MM.1S (cell line): ENCODE measurements at regions not wholly inside any gene's neighbourhood (a gene's known extent, or its start where the extent isn't known, plus 50 kb on each side); places are given as distances from the start of the nearest gene placed in this dataset.

Experiments
- DNase-seq: peaks from one replicate; pipeline ENCODE4 v3.0.0-alpha.2; 2015
- H2AFZ ChIP-seq: fragments of 300-600 bp; sonication (generic); 2 replicates; pipeline ENCODE4 v1.6.0; 2016; ENCODE audit warnings: antibody characterized with exemption, low read length
- H3F3A ChIP-seq: fragments of 300-600 bp; sonication (generic); 2 replicates; pipeline ENCODE4 v1.6.1; 2016; ENCODE audit warnings: mild to moderate bottlenecking, antibody characterized with exemption, low read length, moderate library complexity, mixed read lengths; ENCODE audit not compliant: insufficient read depth
- H3K27ac ChIP-seq: fragments of 300-600 bp; sonication (generic); 2 replicates; pipeline ENCODE4 v1.5.1; 2016; ENCODE audit warnings: mild to moderate bottlenecking, low read length
- H3K27me3 ChIP-seq: fragments of 300-600 bp; sonication (generic); replicated peaks from 2 replicates; pipeline ENCODE4 v1.6.0; 2016; ENCODE audit warnings: low read length; ENCODE audit not compliant: insufficient read depth
- H3K36me3 ChIP-seq: fragments of 300-600 bp; sonication (generic); replicated peaks from 2 replicates; pipeline ENCODE4 v1.6.1; 2016; ENCODE audit warnings: mild to moderate bottlenecking, low read length, mixed read lengths; ENCODE audit not compliant: insufficient read depth
- H3K4me1 ChIP-seq: fragments of 300-600 bp; sonication (generic); 2 replicates; pipeline ENCODE4 v1.6.1; 2016; ENCODE audit warnings: low read length, mixed read lengths
- H3K4me2 ChIP-seq: fragments of 300-600 bp; sonication (generic); 2 replicates; pipeline ENCODE4 v1.6.0; 2016; ENCODE audit warnings: low read depth, low read length
- H3K4me3 ChIP-seq: fragments of 300-600 bp; sonication (generic); 2 replicates; pipeline ENCODE4 v1.5.1; 2016; ENCODE audit warnings: low read length, mixed read lengths
- H3K79me2 ChIP-seq: fragments of 300-600 bp; sonication (generic); 2 replicates; pipeline ENCODE4 v1.6.1; 2016; ENCODE audit warnings: mixed run types, low read length, mixed read lengths
- H3K9ac ChIP-seq: fragments of 300-600 bp; sonication (generic); 2 replicates; pipeline ENCODE4 v1.6.1; 2016; ENCODE audit warnings: low read length, mixed read lengths
- H3K9me2 ChIP-seq: fragments of 300-600 bp; sonication (generic); replicated peaks from 2 replicates; pipeline ENCODE4 v1.6.1; 2016; ENCODE audit warnings: mild to moderate bottlenecking, low read length, mixed read lengths; ENCODE audit not compliant: insufficient read depth
- H3K9me3 ChIP-seq: fragments of 300-600 bp; sonication (generic); replicated peaks from 2 replicates; pipeline ENCODE4 v1.6.1; 2016; ENCODE audit warnings: mild to moderate bottlenecking, low read length, mixed read lengths; ENCODE audit not compliant: insufficient read depth
- H4K20me1 ChIP-seq: fragments of 300-600 bp; sonication (generic); 2 replicates; pipeline ENCODE4 v1.6.1; 2016; ENCODE audit warnings: mild to moderate bottlenecking, low read length, moderate library complexity, mixed read lengths; ENCODE audit not compliant: insufficient read depth
- CTCF ChIP-seq: fragments of 300-600 bp; sonication (generic); IDR thresholded peaks from 2 replicates; pipeline ENCODE4 v1.5.1; 2016; ENCODE audit warnings: antibody characterized with exemption, low read length, mixed read lengths
- EZH2 ChIP-seq: fragments of 300-600 bp; sonication (generic); optimal IDR thresholded peaks from 2 replicates; pipeline ENCODE3; 2017; ENCODE audit warnings: low read depth, mild to moderate bottlenecking, antibody characterized with exemption, low read length, mixed read lengths
- EZH2phosphoT487 ChIP-seq: fragments of 300-600 bp; sonication (generic); IDR thresholded peaks from 2 replicates; pipeline ENCODE4 v1.6.1; 2018; ENCODE audit warnings: antibody characterized with exemption, low read length

- no peaks in the 10 kb centered on the region for H3K79me2 ChIP-seq
- no peaks in the 10 kb centered on the region for H4K20me1 ChIP-seq
- peaks cover 7% of the 10 kb centered on the region; the same call in 1 of the 2 replicates for H3F3A ChIP-seq
- no peak overlapping the region for H3K4me2 ChIP-seq
- peaks cover 15% of the 10 kb centered on the region for H3K4me1 ChIP-seq
- H3K27me3 ChIP-seq = no peaks in the 10 kb centered on the region
- TF ChIP-seq EZH2 (no peak), EZH2phosphoT487 (no peak), CTCF (no peak)
- H3K9me3 ChIP-seq = no peaks in the 10 kb centered on the region
- no peak overlapping the region for H3K4me3 ChIP-seq
- no peak overlapping the region for H3K9ac ChIP-seq
- no peak overlapping the region for H2AFZ ChIP-seq
- H3K9me2 ChIP-seq = no peaks in the 10 kb centered on the region
- no peak for DNase-seq
- no peak overlapping the region for H3K27ac ChIP-seq
- no peaks in the 10 kb centered on the region for H3K36me3 ChIP-seq
Observed at GRCh38 chr15:61389334-61390028, 160.4 kb upstream of the RORA start.

GRCh38 chr15:61387675-61388074 lies 158.6 kb upstream of the RORA start:
- Histone ChIP-seq H3K79me2 (no peaks in the 10 kb centered on the region), H3K27ac (no peak overlapping the region), H3K4me2 (no peak overlapping the region), H3K36me3 (no peaks in the 10 kb centered on the region), H2AFZ (no peak overlapping the region), H3K9ac (no peak overlapping the region), H3K4me1 (peaks cover 11% of the 10 kb centered on the region), H3K9me2 (no peaks in the 10 kb centered on the region), H3K4me3 (no peak overlapping the region), H3K9me3 (no peaks in the 10 kb centered on the region), H3K27me3 (no peaks in the 10 kb centered on the region), H3F3A (no peaks in the 10 kb centered on the region), H4K20me1 (no peaks in the 10 kb centered on the region)
- DNase-seq = no peak
- TF ChIP-seq EZH2 = no peak
- TF ChIP-seq EZH2phosphoT487 = no peak
- no peak for TF ChIP-seq CTCF

- Histone ChIP-seq H3K9me2 (no peaks in the 10 kb centered on the region), H4K20me1 (no peaks in the 10 kb centered on the region), H3K36me3 (no peaks in the 10 kb centered on the region), H3K27me3 (no peaks in the 10 kb centered on the region), H3K9ac (no peak overlapping the region), H3K4me2 (no peak overlapping the region), H3K4me1 (no peaks in the 10 kb centered on the region), H3K27ac (no peak overlapping the region), H3K9me3 (no peaks in the 10 kb centered on the region), H3K79me2 (no peaks in the 10 kb centered on the region), H2AFZ (no peak overlapping the region), H3F3A (no peaks in the 10 kb centered on the region), H3K4me3 (no peak overlapping the region)
- no peak for DNase-seq
- no peak for TF ChIP-seq EZH2phosphoT487
- TF ChIP-seq EZH2 = no peak
- no peak for TF ChIP-seq CTCF
Observed at GRCh38 chr15:61383421-61383820, 154.3 kb upstream of the RORA start.
